Pancreas (tissue), 10 donors: ENCODE measurements at regions not wholly inside any gene's neighbourhood (a gene's known extent, or its start where the extent isn't known, plus 50 kb on each side); places are given as distances from the start of the nearest gene placed in this dataset.

ENCODE experiments used
- ATAC-seq, 4 donors: fragments of 200-7000 bp; cut with Tn5 transposase; one replicate each; pipeline versions ENCODE4 v1.8.0 to v1.9.1; 2020; ENCODE audit warnings: mild to moderate bottlenecking in 4 of 4, moderate library complexity in 4 of 4
- DNase-seq, 6 donors: peaks; one replicate each; pipeline ENCODE4 v3.0.0-alpha.2; 2020
- FAIRE-seq: peaks from 2 replicates; lab custom pipeline; 2012; peaks lifted over from hg19 to GRCh38; lab: Jason Lieb, UNC
- H3K27ac ChIP-seq, 4 donors: fragments of 200-600 bp; sonication (generic); 1 replicate in 3 of 4; 2 replicates in 1 of 4; pipeline versions ENCODE4 v1.5.0 to v1.8.0; 2020
- H3K27me3 ChIP-seq, 4 donors: fragments of 200-600 bp; one replicate each; pipeline ENCODE4 v1.8.0; 2021
- H3K36me3 ChIP-seq, 3 donors: fragments of 200-600 bp; sonication (generic) in 1 of 3; one replicate each; pipeline versions ENCODE4 v1.5.0 to v1.8.0; 2020 to 2021
- H3K4me1 ChIP-seq, 3 donors: fragments of 200-600 bp; one replicate each; pipeline ENCODE4 v1.8.0; 2021
- H3K4me3 ChIP-seq, 4 donors: fragments of 200-600 bp; sonication (generic) in 2 of 4; one replicate each; pipeline versions ENCODE4 v1.5.0 to v1.8.0; 2020 to 2021
- H3K9me3 ChIP-seq, 4 donors: fragments of 200-600 bp; one replicate each; pipeline ENCODE4 v1.8.0; 2021
- WGBS, 2 donors: extraction: QIAGEN DNeasy Blood & Tissue Kit; methylation state at CpG; one replicate each; pipeline ENCODE4 v1.1.7; 2013; 5-methylcytosine and 5-hydroxymethylcytosine counted together
- intact Hi-C, 3 donors: fragments of 100-400 bp; cut with DNase I; formaldehyde crosslinking; loops; one replicate each; pipeline versions ENCODE4 v1.11.1 to v1.14.2; 2022
- TF ChIP-seq, protein P1 (sequence below), 4 donors: fragments of 200-600 bp; sonication (generic) in 3 of 4; IDR thresholded peaks; one replicate each; pipeline versions ENCODE4 v1.5.0 to v1.8.0; 2021; ENCODE audit warnings: antibody characterized with exemption in 4 of 4
- donor health status: healthy with polysubstance abuse.
- donor health status: DM: no; HTN: no; CAD: no; lungs with moderate emphysema.
- donor health status: DM: no; HTN: no; CAD: no.
- donor health status: control.
- donor health status: control.
- donor health status: Bipolar disorder and iron deficiency.
- donor health status: DM: yes; HTN: yes; CAD: no.
- donor health status: DM: no; HTN: no; CAD: no.
- donor health status: DM: no; HTN: no; CAD: no.
- donor health status: DM: yes; HTN: yes; CAD: no.

DNA sequence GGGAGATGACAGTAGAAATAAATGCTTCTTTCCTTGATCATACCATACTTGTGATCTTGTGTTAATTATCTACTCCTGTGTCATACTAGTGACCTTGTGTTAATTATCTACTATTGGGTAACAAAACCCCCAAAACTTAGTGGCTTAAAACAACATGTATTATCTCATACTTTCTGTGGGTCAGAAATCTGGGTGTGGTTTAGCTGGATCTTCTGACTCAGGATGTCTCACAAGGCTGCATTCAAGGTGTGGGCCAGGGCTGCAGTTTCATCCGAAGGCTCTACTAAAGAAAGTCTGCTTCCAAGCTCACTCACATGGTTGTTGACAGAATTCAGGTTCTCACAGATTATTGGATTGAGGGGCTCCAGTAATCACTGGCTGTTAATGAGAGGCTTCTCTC is 70.3 kb upstream of the NDP start:
- 66% methylated on average over 1 of the region's 1 CpG for WGBS, 2 donors
- TF ChIP-seq, protein P1, sequence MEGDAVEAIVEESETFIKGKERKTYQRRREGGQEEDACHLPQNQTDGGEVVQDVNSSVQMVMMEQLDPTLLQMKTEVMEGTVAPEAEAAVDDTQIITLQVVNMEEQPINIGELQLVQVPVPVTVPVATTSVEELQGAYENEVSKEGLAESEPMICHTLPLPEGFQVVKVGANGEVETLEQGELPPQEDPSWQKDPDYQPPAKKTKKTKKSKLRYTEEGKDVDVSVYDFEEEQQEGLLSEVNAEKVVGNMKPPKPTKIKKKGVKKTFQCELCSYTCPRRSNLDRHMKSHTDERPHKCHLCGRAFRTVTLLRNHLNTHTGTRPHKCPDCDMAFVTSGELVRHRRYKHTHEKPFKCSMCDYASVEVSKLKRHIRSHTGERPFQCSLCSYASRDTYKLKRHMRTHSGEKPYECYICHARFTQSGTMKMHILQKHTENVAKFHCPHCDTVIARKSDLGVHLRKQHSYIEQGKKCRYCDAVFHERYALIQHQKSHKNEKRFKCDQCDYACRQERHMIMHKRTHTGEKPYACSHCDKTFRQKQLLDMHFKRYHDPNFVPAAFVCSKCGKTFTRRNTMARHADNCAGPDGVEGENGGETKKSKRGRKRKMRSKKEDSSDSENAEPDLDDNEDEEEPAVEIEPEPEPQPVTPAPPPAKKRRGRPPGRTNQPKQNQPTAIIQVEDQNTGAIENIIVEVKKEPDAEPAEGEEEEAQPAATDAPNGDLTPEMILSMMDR (IDR thresholded peaks at IDR 0.05) = no peak

DNA sequence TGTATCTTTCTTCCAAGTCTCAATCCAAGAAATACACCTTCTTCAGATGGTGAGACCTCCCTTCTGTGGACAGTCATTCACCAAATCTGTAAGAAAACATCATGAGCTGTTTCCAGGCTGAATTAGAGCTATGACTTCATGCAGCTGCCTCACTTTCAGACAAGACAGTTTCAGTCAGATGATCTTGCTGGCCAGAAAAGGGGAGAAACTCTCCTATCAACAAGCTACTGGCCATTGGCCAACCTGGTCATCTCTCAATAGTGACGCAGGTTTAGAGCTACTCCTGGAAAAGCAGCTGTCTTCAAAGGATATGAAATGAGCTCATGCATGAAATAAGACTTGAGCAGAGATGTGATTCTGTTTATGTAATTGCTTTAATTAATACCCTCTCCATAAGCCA is 69.6 kb upstream of the NDP start:
- DNase-seq (no peak), ATAC-seq (no peak), FAIRE-seq (no peak)
- H3K27ac ChIP-seq = no peak overlapping the region
- TF ChIP-seq, protein P1 (IDR thresholded peaks at IDR 0.05) = no peak
- no peaks in the 10 kb centered on the region for H3K4me1 ChIP-seq
- H3K36me3 ChIP-seq = no peaks in the 10 kb centered on the region
- no peak overlapping the region for H3K4me3 ChIP-seq
- no peaks in the 10 kb centered on the region for H3K27me3 ChIP-seq
- 58 to 63% methylated on average over 1 of the region's 1 CpG for WGBS, 2 donors
- no peaks in the 10 kb centered on the region for H3K9me3 ChIP-seq
- intact Hi-C loops = no loop called here

More for the DNA sequence above, 70.3 kb upstream of the NDP start:
- no peak for ATAC-seq
- Histone ChIP-seq H3K27me3 (no peaks in the 10 kb centered on the region), H3K36me3 (no peaks in the 10 kb centered on the region), H3K4me3 (no peak overlapping the region), H3K27ac (no peak overlapping the region), H3K9me3 (no peaks in the 10 kb centered on the region), H3K4me1 (no peaks in the 10 kb centered on the region)
- intact Hi-C loops = no loop called here
- DNase-seq = no peak
- no peak for FAIRE-seq

DNA sequence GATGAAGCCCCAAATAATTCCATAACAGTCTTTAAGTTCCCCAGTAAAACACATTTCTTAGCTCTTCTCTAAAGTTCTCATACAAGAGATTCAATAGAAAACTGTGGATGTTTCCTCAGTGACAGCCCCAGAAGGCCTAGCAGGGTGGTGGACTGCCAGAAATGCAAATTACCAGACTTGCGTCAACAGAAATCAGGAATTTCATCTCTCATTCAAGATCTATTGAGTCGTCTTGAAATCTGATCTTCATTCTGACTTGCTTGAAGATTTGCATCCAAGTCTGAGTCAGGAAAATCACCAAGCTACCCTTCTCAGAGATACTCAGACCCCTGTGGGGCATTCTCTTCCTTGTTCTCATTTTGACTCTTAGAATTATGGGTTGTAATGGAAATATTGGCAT is 68.9 kb upstream of the NDP start:
- H3K4me1 ChIP-seq = no peaks in the 10 kb centered on the region
- FAIRE-seq (no peak), ATAC-seq (no peak), DNase-seq (no peak)
- WGBS, 2 donors = 46 to 55% methylated on average over 2 of the region's 2 CpGs
- H3K27ac ChIP-seq = no peak overlapping the region
- H3K27me3 ChIP-seq = no peaks in the 10 kb centered on the region
- H3K9me3 ChIP-seq = no peaks in the 10 kb centered on the region
- no peak overlapping the region for H3K4me3 ChIP-seq
- no peaks in the 10 kb centered on the region for H3K36me3 ChIP-seq
- intact Hi-C loops = no loop called here
- TF ChIP-seq, protein P1 (IDR thresholded peaks at IDR 0.05) = no peak

DNA sequence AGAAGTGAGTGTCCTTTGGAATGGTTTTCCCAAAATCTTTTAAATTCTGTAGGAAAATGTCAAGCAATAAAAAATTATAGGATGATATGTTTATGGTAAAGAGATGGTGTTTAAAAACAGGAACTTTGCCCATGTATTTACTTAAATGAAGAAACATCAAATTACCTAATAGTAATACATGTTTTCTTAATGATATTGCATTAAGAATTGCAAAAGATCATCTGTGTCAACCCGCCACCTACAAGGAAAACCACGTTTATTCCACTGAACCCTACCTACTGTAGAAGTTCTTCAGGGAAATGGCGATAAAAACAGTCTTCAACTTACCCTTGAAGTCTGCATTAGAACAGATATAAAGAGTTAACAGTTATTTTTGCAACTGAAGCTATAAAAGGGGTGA is 67.2 kb upstream of the NDP start:
- ATAC-seq (no peak), DNase-seq (no peak), FAIRE-seq (no peak)
- H3K9me3 ChIP-seq = no peaks in the 10 kb centered on the region
- H3K4me1 ChIP-seq = no peaks in the 10 kb centered on the region
- no peaks in the 10 kb centered on the region for H3K36me3 ChIP-seq
- TF ChIP-seq, protein P1 (IDR thresholded peaks at IDR 0.05) = no peak
- no peaks in the 10 kb centered on the region for H3K27me3 ChIP-seq
- intact Hi-C loops = no loop called here
- WGBS, 2 donors = 51 to 73% methylated on average over 3 of the region's 3 CpGs
- H3K4me3 ChIP-seq = no peak overlapping the region
- no peak overlapping the region for H3K27ac ChIP-seq

DNA sequence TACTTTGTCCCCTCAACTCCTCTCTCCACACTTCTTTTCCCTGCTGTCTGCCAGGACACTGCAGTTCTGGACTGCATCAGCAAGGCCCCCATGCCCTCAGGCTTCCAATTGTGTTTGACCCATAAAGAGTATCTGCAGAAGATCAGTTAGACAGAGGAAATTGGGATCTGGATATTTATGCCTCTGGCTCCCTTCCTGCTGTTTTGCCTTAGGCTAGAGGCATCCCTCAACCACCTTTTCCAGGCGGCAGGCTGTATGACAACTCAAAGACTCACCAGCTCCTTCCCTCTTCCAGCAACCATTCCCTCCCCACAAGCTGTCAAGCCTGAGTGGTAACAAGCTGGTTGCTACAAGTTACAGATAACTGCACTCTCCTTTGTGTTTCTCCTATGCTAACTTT is 66.4 kb upstream of the NDP start:
- H3K27ac ChIP-seq = no peak overlapping the region
- TF ChIP-seq, protein P1 (IDR thresholded peaks at IDR 0.05) = no peak
- DNase-seq = no peak
- 41 to 57% methylated on average over 1 of the region's 1 CpG for WGBS, 2 donors
- no peaks in the 10 kb centered on the region for H3K36me3 ChIP-seq
- H3K9me3 ChIP-seq = no peaks in the 10 kb centered on the region
- intact Hi-C loops = no loop called here
- no peaks in the 10 kb centered on the region for H3K4me1 ChIP-seq
- no peak for FAIRE-seq
- no peak for ATAC-seq
- H3K27me3 ChIP-seq = peaks cover 0 to 6% (median 0%) of the 10 kb centered on the region in 4 donors
- H3K4me3 ChIP-seq = no peak overlapping the region
